22Rv1 (cell line): ENCODE measurements at regions not wholly inside any gene's neighbourhood (a gene's known extent, or its start where the extent isn't known, plus 50 kb on each side); places are given as distances from the start of the nearest gene placed in this dataset.

Source experiments
- ZFX ChIP-seq: fragments of 450-650 bp; IDR thresholded peaks from 2 replicates; pipeline ENCODE4 v1.6.1; 2017; ENCODE audit warnings: antibody characterized with exemption, borderline replicate concordance
- TF ChIP-seq, protein P1 (sequence below): fragments of 450-650 bp; IDR thresholded peaks from 2 replicates; pipeline ENCODE4 v1.5.1; 2017; ENCODE audit warnings: mild to moderate bottlenecking

DNA sequence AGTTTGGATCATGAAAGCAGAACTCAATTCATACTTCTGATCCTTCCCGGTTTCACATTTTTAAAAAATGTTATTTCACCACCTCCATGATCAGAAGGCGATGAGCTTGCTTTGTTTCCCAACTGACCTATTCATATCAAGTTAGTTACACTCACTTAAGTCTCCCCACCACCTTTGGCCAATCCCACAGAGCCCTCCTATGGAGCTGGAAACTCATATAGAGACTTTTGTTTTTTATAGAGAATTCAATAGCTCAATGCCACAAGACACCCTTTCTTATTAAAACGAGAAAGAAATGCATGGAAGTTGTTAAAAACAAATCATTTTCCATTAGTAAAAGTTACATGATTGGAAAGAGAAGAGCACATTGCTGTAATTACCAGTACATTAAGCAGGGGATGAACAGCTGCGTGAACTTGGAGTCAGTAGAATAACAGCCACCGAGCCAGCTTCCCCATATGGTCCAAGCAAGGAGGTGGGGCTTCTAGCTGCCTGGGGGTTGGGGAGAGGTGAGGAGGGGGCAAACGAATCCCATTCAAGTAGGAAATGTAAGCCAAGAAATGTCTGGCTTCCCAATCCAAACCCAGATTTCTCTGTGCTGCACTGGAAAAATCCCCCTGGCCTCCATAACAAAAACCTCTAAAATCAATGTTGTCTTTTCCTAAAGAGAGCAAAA is 614.5 kb downstream of the IRS1 start:
- TF ChIP-seq, protein P1, sequence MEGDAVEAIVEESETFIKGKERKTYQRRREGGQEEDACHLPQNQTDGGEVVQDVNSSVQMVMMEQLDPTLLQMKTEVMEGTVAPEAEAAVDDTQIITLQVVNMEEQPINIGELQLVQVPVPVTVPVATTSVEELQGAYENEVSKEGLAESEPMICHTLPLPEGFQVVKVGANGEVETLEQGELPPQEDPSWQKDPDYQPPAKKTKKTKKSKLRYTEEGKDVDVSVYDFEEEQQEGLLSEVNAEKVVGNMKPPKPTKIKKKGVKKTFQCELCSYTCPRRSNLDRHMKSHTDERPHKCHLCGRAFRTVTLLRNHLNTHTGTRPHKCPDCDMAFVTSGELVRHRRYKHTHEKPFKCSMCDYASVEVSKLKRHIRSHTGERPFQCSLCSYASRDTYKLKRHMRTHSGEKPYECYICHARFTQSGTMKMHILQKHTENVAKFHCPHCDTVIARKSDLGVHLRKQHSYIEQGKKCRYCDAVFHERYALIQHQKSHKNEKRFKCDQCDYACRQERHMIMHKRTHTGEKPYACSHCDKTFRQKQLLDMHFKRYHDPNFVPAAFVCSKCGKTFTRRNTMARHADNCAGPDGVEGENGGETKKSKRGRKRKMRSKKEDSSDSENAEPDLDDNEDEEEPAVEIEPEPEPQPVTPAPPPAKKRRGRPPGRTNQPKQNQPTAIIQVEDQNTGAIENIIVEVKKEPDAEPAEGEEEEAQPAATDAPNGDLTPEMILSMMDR: no peak
- no peak for TF ChIP-seq ZFX
